Heart left ventricle (tissue), 13 donors: ENCODE measurements at regions not wholly inside any gene's neighbourhood (a gene's known extent, or its start where the extent isn't known, plus 50 kb on each side); places are given as distances from the start of the nearest gene placed in this dataset.

Experiments used
- POLR2A ChIP-seq, 2 donors: fragments of 450-650 bp; IDR thresholded peaks; one replicate each; pipeline ENCODE4 v1.6.1; 2017; ENCODE audit warnings: antibody characterized with exemption in 2 of 2, mild to moderate bottlenecking in 2 of 2, moderate library complexity in 2 of 2
- TF ChIP-seq, protein P1 (sequence below), 12 donors: fragments of 200-600 bp; sonication (generic) in 4 of 12; IDR thresholded peaks; one replicate each; pipeline versions ENCODE4 v1.5.0 to v1.8.0; 2018 to 2022; ENCODE audit warnings: antibody characterized with exemption in 12 of 12, mild to moderate bottlenecking in 5 of 12
- donor health status: ischemic (EF 13 %, LVEDD 7.1; RV severe dilation, severe dysfunction).
- donor health status: DM: no; HTN: yes; CAD: no.
- donor health status: DM: no; HTN: no; CAD: no.
- donor health status: ischemic (EF 25% LVEDD 6.9; RV normal size, moderate dysfunction).
- donor health status: ischemic (EF 25% LVEDD 5.7; RV mildly dilated, moderate dysfunction).
- donor health status: ischemic (EF 35%, LVEDD 5.7; RV mildly dilated, moderate dysfunction).
- donor health status: nonischemic (EF 11% LVEDD 7.7; RV severe dilation, severe dysfunction).
- donor health status: DM: yes; HTN: yes; CAD: no.
- donor health status: PGD.
- donor health status: ischemic (EF 29% LVEDD 5.4; RV normal size, mild dysfunction).
- donor health status: nonischemic (EF 23%, LVEDD 6.1; RV moderate dilation, normal function).

- TF ChIP-seq, protein P1, sequence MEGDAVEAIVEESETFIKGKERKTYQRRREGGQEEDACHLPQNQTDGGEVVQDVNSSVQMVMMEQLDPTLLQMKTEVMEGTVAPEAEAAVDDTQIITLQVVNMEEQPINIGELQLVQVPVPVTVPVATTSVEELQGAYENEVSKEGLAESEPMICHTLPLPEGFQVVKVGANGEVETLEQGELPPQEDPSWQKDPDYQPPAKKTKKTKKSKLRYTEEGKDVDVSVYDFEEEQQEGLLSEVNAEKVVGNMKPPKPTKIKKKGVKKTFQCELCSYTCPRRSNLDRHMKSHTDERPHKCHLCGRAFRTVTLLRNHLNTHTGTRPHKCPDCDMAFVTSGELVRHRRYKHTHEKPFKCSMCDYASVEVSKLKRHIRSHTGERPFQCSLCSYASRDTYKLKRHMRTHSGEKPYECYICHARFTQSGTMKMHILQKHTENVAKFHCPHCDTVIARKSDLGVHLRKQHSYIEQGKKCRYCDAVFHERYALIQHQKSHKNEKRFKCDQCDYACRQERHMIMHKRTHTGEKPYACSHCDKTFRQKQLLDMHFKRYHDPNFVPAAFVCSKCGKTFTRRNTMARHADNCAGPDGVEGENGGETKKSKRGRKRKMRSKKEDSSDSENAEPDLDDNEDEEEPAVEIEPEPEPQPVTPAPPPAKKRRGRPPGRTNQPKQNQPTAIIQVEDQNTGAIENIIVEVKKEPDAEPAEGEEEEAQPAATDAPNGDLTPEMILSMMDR (IDR thresholded peaks at IDR 0.05): no peak
- no peak for TF ChIP-seq POLR2A (IDR thresholded peaks at IDR 0.05)
These were observed 54.1 kb upstream of the UNC5C start for GRCh38 chr4:95602872-95603271.
